ENCODE measurements at regions not wholly inside any gene's neighbourhood (a gene's known extent, or its start where the extent isn't known, plus 50 kb on each side); places are given as distances from the start of the nearest gene placed in this dataset.

- Histone ChIP-seq H3K27me3 (ENCODE audit: insufficient read depth, low read depth) (peaks cover 100% of the 10 kb centered on the region), H3K4me1 (replicated peaks; ENCODE audit: insufficient read depth) (no peaks in the 10 kb centered on the region), H3K79me2 (ENCODE audit: low read depth) (no peaks in the 10 kb centered on the region), H2AFZ (no peak overlapping the region), H3K36me3 (ENCODE audit: low read depth) (no peaks in the 10 kb centered on the region), H3K9me2 (ENCODE audit: insufficient read depth) (no peaks in the 10 kb centered on the region), H3K27ac (no peak overlapping the region), H4K20me1 (ENCODE audit: insufficient read depth) (peaks cover 5% of the 10 kb centered on the region; the same call in 1 of the 2 replicates), H3F3A (ENCODE audit: insufficient read depth, low read depth) (no peaks in the 10 kb centered on the region), H3K4me2 (no peak overlapping the region), H3K9me3 (ENCODE audit: insufficient read depth, low read depth) (no peaks in the 10 kb centered on the region), H3K4me3 (no peak overlapping the region)
- peak; percentile 60; the same call in 1 of the 2 replicates for TF ChIP-seq EZH2 (IDR thresholded peaks at IDR 0.05; ENCODE audit: low read depth)
- no peak for TF ChIP-seq CTCF (conservative IDR thresholded peaks at IDR 0.05)
- no TSS peak for BruUV-seq (replicated peaks)
- POLR2A ChIA-PET (ENCODE audit: unreplicated experiment), result no interaction called here
- no peak for DNase-seq
- CTCF ChIA-PET, result no interaction called here
- intact Hi-C loops (cut with micrococcal nuclease; ENCODE audit: unreplicated experiment), result no loop called here
Measured at GRCh38 chr2:2730301-2730833, 399.3 kb upstream of the MYT1L start.

GRCh38 chr2:2729246-2729645 lies 398.2 kb upstream of the MYT1L start:
- Histone ChIP-seq H3F3A (ENCODE audit: insufficient read depth, low read depth) (no peaks in the 10 kb centered on the region), H3K4me3 (no peak overlapping the region), H4K20me1 (ENCODE audit: insufficient read depth) (peaks cover 5% of the 10 kb centered on the region; the same call in 1 of the 2 replicates), H3K27me3 (ENCODE audit: insufficient read depth, low read depth) (peaks cover 100% of the 10 kb centered on the region), H3K9me2 (ENCODE audit: insufficient read depth) (no peaks in the 10 kb centered on the region), H2AFZ (no peak overlapping the region), H3K4me2 (no peak overlapping the region), H3K36me3 (ENCODE audit: low read depth) (no peaks in the 10 kb centered on the region), H3K27ac (no peak overlapping the region), H3K79me2 (ENCODE audit: low read depth) (no peaks in the 10 kb centered on the region), H3K4me1 (replicated peaks; ENCODE audit: insufficient read depth) (no peaks in the 10 kb centered on the region), H3K9me3 (ENCODE audit: insufficient read depth, low read depth) (no peaks in the 10 kb centered on the region)
- intact Hi-C loops (cut with micrococcal nuclease; ENCODE audit: unreplicated experiment), result no loop called here
- ChIA-PET POLR2A (ENCODE audit: unreplicated experiment) (no interaction called here), CTCF (no interaction called here)
- TF ChIP-seq CTCF (conservative IDR thresholded peaks at IDR 0.05), result no peak
- no peak for TF ChIP-seq EZH2 (IDR thresholded peaks at IDR 0.05; ENCODE audit: low read depth)
- no TSS peak for BruUV-seq (replicated peaks)
- no peak for DNase-seq

GRCh38 chr2:2728635-2729034 lies 397.6 kb upstream of the MYT1L start:
- Histone ChIP-seq H3K4me2 (no peak overlapping the region), H2AFZ (no peak overlapping the region), H4K20me1 (ENCODE audit: insufficient read depth) (peaks cover 5% of the 10 kb centered on the region; the same call in 1 of the 2 replicates), H3F3A (ENCODE audit: insufficient read depth, low read depth) (no peaks in the 10 kb centered on the region), H3K4me3 (no peak overlapping the region), H3K9me3 (ENCODE audit: insufficient read depth, low read depth) (no peaks in the 10 kb centered on the region), H3K27me3 (ENCODE audit: insufficient read depth, low read depth) (peaks cover 100% of the 10 kb centered on the region), H3K9me2 (ENCODE audit: insufficient read depth) (no peaks in the 10 kb centered on the region), H3K4me1 (replicated peaks; ENCODE audit: insufficient read depth) (no peaks in the 10 kb centered on the region), H3K27ac (no peak overlapping the region), H3K79me2 (ENCODE audit: low read depth) (no peaks in the 10 kb centered on the region), H3K36me3 (ENCODE audit: low read depth) (no peaks in the 10 kb centered on the region)
- BruUV-seq (replicated peaks), result no TSS peak
- POLR2A ChIA-PET (ENCODE audit: unreplicated experiment), result no interaction called here
- CTCF ChIA-PET, result no interaction called here
- intact Hi-C loops (cut with micrococcal nuclease; ENCODE audit: unreplicated experiment), result no loop called here
- DNase-seq, result no peak
- TF ChIP-seq CTCF (conservative IDR thresholded peaks at IDR 0.05) (no peak), EZH2 (IDR thresholded peaks at IDR 0.05; ENCODE audit: low read depth) (no peak)

Measured in PC-9 (cell line).